ELR (cell line): ENCODE measurements at regions not wholly inside any gene's neighbourhood (a gene's known extent, or its start where the extent isn't known, plus 50 kb on each side); places are given as distances from the start of the nearest gene placed in this dataset.

Source experiments
- DNase-seq: peaks from one replicate; pipeline ENCODE4 v3.0.0-alpha.2; 2015; ENCODE audit warnings: low read depth

- DNase-seq, result no peak
Observed at GRCh38 chr2:6782517-6783237, 83.0 kb downstream of the CMPK2 start.

- no peak for DNase-seq
Observed at GRCh38 chr2:6783238-6783614, 82.5 kb downstream of the CMPK2 start.

GRCh38 chr2:6784291-6784690 is 81.4 kb downstream of the CMPK2 start:
- DNase-seq, result no peak

DNA sequence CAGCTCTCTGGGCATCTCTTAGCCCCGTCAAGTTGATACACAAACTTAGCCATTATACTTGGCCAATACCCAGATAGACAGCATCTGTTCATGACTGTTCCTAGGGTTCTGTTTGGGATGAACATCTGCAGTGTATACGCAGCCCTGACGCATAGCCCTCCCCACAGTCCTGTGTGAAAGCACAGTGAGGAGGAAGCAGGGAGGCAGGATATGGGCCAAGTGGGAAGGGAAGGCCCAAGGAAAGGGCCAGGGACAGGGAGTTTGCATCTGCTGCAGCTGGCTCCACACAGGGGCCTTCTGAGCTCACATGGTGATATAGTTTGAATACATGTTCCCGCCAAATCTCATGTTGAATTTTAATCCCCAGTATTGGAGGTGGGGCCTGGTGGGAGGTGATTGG is 80.2 kb downstream of the CMPK2 start:
- no peak for DNase-seq

GRCh38 chr2:6787376-6787775 is 78.3 kb downstream of the CMPK2 start:
- no peak for DNase-seq

- no peak for DNase-seq
Observed at GRCh38 chr2:6788614-6789013, 77.1 kb downstream of the CMPK2 start.

- DNase-seq, result no peak
Observed at GRCh38 chr2:6789559-6790138, 76.1 kb downstream of the CMPK2 start.

- no peak for DNase-seq
Observed at GRCh38 chr2:6791682-6792081, 74.0 kb downstream of the CMPK2 start.

DNA sequence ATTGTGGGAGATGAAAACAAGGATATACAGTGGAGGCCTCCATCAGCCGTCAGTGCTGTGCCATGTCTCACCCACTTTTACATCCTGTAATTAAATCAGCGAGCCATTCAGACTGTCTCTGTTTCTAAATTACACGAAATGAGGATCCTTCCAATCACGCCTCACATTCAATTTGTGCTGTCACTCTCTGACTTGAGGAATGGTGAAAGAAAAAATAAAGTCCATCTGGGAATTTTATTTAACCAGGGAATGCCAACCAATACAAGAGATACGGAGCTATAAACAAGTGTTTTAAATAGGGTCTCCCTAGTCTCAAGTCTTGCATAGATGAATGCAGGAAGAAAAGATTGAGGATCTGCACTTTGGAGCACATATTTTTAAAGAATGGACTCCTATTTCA is 72.8 kb downstream of the CMPK2 start:
- DNase-seq, result no peak

- no peak for DNase-seq
Observed at GRCh38 chr2:6793371-6793770, 72.3 kb downstream of the CMPK2 start.

- no peak for DNase-seq
Observed at GRCh38 chr2:6793913-6794312, 71.8 kb downstream of the CMPK2 start.

DNA sequence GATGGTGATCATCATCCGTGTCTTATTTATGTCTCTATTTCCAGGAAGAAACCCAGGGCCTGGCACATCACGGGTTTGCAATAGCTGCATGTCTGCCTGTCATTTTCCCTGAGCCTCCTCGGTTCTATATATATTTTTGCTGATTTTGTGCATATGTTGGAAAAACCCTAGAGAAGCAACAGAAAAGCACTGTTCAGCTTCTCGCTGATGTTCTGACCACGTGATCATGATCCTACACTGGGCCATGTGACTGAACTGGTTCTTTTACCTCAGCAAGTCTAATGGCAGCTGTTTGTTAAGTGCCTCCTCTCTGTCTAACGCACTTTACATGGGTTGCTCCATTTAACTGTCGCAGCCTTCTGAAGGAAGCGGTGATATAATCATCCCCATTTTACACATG is 71.3 kb downstream of the CMPK2 start:
- no peak for DNase-seq
